HG03571 (cell line): ENCODE measurements at regions not wholly inside any gene's neighbourhood (a gene's known extent, or its start where the extent isn't known, plus 50 kb on each side); places are given as distances from the start of the nearest gene placed in this dataset.

ENCODE experiments used
- ATAC-seq: cut with Tn5 transposase; IDR thresholded peaks from one replicate; pipeline ENCODE4 v1.9.1; 2021; ENCODE audit not compliant: unreplicated experiment

GRCh38 chr1:14181191-14181795, 417.2 kb upstream of the KAZN start:
- no peak for ATAC-seq

GRCh38 chr1:14182856-14183255, 415.6 kb upstream of the KAZN start:
- no peak for ATAC-seq

GRCh38 chr1:14183329-14183728, 415.2 kb upstream of the KAZN start:
- ATAC-seq, result no peak

GRCh38 chr1:14184454-14184853, 414.0 kb upstream of the KAZN start:
- no peak for ATAC-seq

- no peak for ATAC-seq
These were observed 409.1 kb upstream of the KAZN start for GRCh38 chr1:14189381-14189780.

- ATAC-seq, result no peak
These were observed 408.0 kb upstream of the KAZN start for GRCh38 chr1:14190508-14190907.

GRCh38 chr1:14194511-14194910, 404.0 kb upstream of the KAZN start:
- ATAC-seq, result no peak

GRCh38 chr1:14205066-14205465, 393.4 kb upstream of the KAZN start:
- ATAC-seq, result no peak

- ATAC-seq, result no peak
These were observed 383.3 kb upstream of the KAZN start for GRCh38 chr1:14215151-14215550.

- ATAC-seq, result no peak
These were observed 381.1 kb upstream of the KAZN start for GRCh38 chr1:14217384-14217783.

- ATAC-seq, result no peak
These were observed 378.2 kb upstream of the KAZN start for GRCh38 chr1:14220324-14220723.

- no peak for ATAC-seq
These were observed 377.7 kb upstream of the KAZN start for GRCh38 chr1:14220811-14221210.

GRCh38 chr1:14222086-14222485, 376.4 kb upstream of the KAZN start:
- no peak for ATAC-seq

- ATAC-seq, result no peak
These were observed 369.8 kb upstream of the KAZN start for GRCh38 chr1:14228677-14229076.

- ATAC-seq, result no peak
These were observed 365.0 kb upstream of the KAZN start for GRCh38 chr1:14233510-14233909.

- ATAC-seq, result no peak
These were observed 362.4 kb upstream of the KAZN start for GRCh38 chr1:14236097-14236496.

- ATAC-seq, result no peak
These were observed 359.8 kb upstream of the KAZN start for GRCh38 chr1:14238472-14239307.

- ATAC-seq, result no peak
These were observed 358.2 kb upstream of the KAZN start for GRCh38 chr1:14240265-14240664.

GRCh38 chr1:14242123-14242522, 356.4 kb upstream of the KAZN start:
- ATAC-seq, result no peak

GRCh38 chr1:14242870-14243269, 355.6 kb upstream of the KAZN start:
- no peak for ATAC-seq

- ATAC-seq, result no peak
These were observed 352.5 kb upstream of the KAZN start for GRCh38 chr1:14245954-14246353.

GRCh38 chr1:14246471-14246870, 352.0 kb upstream of the KAZN start:
- ATAC-seq, result no peak

- no peak for ATAC-seq
These were observed 350.8 kb upstream of the KAZN start for GRCh38 chr1:14247666-14248065.
